ENCODE measurements at regions not wholly inside any gene's neighbourhood (a gene's known extent, or its start where the extent isn't known, plus 50 kb on each side); places are given as distances from the start of the nearest gene placed in this dataset.
"Not testable (repeated sequence)": the region's sequence is repeated elsewhere in the genome, so short reads cannot be mapped to it uniquely, and the experiment has no call there.

DNA sequence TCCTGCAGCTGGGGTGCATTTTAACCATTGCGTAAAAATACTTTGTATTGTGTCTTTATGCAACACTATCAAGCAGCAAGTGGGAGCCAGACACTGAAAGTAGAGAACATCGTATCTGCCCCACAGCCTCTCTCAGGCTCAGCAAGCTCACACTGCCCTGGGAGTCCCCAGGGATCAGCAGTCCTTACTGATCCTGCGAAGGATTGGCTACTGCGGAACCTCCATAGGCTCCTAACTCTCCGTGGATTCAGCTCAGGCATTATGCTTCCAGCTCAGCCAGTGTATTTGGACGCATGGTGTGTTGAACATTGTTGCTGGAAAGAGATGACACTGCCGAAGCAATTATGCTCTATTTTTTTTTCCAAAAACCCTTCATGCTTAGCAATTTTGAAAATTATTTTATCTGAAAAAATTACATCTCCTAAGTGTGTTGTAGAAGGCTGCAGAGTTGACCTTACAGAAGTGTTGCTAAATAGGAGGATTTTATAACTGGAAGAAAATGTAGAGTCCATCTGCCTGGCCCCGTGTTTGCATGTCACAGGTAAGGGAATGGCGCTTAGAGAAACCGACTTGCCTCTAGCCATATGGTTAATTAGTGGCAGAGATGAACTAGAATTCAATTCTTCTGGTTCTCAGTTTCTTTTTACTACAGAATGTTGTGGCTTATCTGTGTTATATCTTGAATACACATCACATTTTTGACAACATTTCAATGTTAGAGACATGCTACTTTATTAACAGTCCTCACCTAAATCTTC, 276.4 kb upstream of the COBL start:
- no peak for DNase-seq

DNA sequence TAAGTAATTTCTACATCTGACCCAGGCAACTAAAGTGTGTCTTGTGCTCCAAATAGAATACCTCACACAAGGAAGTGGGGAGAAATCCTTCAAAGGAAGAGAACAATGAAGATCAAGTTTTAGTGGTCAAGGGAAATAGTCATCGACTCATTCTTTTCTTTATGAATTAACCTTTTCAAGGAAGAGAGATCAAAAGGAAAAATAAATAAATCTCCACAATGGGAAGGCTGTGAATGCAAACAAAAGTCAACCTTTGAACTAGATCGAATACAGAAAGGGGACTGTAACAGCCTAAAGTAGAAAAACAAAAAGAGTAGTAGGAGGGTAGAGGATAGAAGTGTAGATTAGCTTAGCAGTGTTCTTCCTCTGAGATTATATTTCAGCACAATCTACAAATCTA, 274.6 kb upstream of the COBL start:
- no peak for DNase-seq

DNA sequence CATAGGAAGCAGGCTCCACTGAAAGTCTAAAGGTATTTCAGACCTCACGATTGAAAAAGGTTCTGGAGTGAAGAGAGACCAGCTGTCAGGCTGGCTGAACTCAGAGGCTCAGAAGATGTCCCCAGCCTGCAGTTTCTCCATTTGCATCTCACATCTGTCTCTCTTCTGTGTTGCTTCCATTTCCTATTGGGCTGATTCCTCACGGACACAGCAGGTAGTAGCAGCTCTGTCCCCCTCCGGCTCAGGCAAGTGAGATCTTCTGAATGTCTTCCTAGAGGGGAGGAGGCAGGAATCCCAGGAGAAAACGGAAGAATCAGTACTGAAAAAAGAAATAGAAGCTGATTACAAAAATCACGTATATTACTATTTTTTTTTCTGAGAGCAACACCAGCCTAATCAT, 274.1 kb upstream of the COBL start:
- DNase-seq: no peak

DNA sequence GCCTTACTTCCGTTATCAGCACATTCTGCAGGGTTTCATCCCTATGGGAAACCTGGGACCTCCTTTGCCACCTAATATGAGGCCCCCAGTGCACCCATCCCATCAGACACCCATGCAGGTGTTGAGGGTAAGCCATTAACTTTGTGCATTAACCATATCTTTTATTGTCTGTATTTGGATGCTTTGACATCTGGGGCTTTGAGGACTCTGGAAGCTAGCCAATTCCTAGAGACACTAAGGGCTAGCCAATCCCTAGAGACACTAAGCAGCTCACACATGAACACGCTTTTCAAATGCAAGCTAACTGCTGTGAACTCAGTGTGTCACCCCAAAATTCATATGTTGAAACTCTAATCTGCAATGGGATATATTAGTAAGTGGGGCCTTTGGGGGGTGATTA, 272.5 kb upstream of the COBL start:
- DNase-seq: no peak

DNA sequence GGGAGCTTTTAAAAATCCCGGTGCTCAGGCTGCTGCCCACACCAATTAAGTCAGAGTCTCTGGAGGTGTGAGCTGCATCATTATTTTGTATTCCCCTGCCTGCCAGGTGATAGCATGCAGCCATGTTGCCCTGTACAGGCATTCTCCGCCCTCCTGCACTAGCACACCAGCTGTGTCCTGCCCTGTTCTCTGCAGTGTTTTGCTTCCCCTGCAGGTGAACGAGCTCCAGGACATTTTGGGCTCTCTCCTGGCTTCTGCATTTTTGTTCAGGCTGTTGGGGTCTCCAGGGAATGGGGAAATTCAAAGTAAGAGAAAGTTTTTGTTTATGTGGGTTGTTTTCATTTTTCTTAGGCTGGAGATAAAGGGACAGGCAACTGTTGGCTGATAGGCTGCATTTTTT, 271.0 kb upstream of the COBL start:
- no peak for DNase-seq

- no peak for DNase-seq
These were observed 260.8 kb upstream of the COBL start for GRCh38 chr7:51577390-51577789.

GRCh38 chr7:51569581-51569980, 253.0 kb upstream of the COBL start:
- DNase-seq: no peak

DNA sequence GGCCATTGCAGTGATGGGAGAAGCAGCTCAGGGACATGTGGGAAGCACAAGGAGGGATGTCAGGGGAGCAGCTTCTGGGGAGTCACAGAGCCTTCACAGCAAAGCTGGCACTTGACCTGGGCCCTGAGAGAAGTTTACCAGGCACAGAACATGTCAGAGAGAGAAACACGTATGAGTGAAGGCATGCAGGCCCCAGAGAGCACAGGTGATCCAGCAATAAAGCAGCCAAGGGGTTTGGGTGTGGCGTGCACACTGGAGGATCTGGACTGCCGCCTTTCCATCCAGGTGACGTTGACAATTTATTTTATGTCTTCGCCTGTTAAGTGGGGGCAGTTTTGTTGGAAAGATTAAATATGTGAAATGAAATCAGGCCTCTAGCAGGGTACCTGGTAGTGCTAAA, 252.6 kb upstream of the COBL start:
- no peak for DNase-seq

DNA sequence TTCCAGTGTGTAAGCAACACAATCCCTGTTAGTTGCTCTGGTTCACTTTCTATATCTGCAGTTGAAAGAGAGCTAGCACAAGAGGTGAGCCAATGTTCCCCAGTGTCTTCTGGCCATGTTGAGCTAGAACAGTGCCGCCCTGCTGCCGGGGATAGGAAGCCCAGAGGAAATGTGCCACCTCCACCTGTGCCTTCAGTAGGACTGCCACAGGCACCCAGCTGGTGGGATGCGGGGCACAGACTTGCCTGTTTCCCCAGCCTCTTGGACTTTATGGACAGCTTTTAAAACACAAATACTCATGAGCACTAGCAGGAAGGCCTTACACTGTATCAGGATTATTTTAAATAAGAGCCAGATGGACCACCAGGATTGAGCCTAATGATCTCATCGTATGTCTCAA, 234.5 kb upstream of the COBL start:
- no peak for DNase-seq

GRCh38 chr7:51545131-51545530, 228.5 kb upstream of the COBL start:
- DNase-seq: no peak

GRCh38 chr7:51543801-51544553, 227.4 kb upstream of the COBL start:
- no peak for DNase-seq

DNA sequence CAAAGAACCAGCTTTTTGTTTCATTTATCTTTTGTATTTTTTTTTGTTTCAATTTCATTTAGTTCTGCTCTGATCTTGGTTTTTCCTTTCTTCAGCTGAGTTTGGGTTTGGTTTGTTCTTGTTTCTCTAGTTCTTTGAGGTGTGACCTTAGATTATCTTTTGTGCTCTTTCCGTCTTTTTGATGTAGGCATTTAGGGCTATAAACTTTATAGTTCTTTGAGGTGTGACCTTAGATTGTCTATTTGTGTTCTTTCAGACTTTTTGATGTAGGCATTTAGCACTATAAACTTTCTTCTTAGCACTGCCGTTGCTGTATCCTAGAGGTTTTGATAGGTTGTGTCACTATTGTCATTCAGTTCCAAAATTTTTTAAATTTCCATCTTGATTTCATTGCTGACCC, 224.3 kb upstream of the COBL start:
- DNase-seq: not testable (repeated sequence)

DNA sequence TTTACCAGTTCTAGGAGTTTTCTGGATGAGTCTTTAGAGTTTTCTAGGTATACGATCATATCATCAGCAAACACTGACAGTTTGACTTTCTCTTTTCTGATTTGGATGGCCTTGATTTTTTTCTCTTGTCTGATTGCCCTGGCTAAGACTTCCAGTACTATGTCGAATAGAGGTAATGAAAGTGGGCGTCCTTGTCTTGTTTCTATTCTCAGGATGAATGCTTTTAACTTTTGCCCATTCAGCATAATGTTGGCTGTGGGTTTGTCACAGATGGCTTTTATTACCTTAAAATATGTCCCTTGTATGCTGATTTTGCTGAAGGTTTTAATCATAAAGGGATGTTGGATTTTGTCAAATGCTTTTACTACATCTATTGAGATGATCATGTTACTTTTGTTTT, 223.2 kb upstream of the COBL start:
- no peak for DNase-seq

DNA sequence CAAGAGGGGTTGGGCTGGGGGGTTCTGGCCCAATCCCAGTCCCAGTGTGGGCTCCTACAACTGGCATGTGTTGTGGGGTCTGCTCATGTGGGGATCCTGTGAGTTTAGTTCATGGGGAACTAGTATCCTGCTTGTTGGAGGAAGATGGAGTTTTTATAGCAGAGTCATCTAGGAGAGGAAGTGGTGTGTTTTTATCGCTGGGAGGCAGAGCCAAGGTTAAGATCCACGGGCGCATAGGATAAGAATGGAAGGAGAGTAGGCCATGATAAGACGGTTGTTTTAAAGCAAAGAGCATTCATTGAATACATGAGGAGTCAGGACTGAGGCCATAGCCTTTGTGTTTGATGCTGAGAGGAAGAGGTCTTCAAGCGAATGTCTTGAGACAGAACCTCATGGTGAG, 211.6 kb upstream of the COBL start:
- DNase-seq: no peak

DNA sequence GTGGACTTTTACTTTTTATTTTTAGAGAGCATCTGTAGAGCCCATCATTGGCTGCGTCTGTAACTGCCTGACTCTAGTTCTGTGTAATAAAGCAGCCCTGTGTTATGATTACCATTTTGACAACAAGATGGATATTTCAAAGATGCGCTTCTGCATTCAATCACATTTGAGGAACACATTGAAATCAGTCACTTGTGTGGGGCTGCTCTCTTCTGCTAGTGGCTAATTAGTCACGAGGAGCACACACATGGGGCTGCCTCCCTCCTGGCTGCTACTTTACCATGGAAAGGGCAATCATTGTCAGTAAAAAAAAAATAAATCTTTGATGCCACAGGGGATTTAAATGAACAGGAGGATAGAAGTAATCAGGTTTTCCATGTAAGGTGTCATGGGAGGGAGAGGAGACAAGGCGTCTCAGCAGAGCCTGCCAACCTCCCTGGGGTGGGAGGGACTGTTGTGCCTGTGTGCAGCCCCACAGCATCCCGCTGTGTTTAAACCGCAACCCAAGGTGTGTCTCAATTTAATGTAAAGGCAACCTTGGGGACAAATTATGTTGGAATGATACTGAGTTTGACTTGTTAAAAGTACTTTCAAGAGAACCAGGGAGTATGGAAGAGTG, 205.2 kb upstream of the COBL start:
- no peak for DNase-seq

DNA sequence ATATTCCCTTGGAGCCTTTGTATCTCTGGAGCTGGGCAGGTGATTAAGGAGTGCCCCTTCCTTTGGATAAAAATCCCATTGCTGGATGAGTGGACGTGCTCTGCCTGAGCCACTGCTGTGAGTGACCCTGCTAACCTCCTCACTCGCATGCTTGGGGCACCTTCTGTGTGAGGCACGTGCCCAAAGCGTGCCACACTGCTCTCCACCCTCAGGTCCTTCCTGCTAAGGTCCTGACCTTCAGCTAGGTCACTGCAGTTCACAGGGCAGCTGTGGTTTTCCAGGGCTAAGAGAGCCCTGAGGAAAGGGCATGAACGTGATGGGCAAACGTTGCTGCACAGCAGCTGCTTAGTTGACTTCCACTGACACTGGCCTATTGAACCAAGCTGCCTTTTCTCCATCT, 204.4 kb upstream of the COBL start:
- no peak for DNase-seq

DNA sequence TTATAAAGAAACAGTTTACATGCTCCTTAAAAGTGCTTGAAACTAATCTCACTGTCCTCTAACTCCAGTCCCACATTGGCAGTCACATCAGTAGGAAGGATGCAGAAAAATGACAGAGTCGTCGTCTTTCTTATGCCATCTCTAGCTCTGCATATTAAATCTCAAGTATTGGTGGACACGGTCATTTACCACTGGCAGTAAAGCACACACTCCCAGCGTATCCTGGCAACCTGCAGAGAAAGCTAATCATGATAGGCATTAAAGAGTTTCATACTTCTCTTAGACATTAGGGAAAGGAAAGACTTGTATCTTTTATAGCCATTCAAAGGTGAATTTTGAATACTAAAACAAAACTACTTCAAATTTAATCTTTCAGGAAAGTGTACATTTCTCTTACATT, 202.0 kb upstream of the COBL start:
- no peak for DNase-seq

GRCh38 chr7:51517187-51517586, 200.6 kb upstream of the COBL start:
- no peak for DNase-seq

GRCh38 chr7:51501620-51502019, 185.0 kb upstream of the COBL start:
- no peak for DNase-seq

DNA sequence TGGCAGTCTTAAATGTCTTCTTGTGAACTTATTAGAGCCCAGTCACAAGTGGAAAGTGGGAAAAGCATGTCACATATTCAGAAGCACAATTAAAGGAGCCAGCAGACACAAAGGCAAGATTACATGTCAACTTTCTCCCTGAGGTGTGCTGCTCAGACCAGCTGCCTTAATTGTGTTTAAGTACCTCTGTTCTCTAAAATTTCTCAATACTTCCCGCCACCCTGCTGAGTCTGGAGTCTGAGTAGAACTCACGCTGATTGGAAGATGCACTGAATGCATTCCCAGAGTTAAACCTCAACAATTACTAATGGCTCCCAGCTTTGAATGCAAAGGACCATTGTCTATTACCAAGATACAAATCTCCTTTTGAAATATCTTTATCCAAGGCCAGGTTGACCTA, 166.4 kb upstream of the COBL start:
- no peak for DNase-seq

- no peak for DNase-seq
These were observed 164.8 kb upstream of the COBL start for GRCh38 chr7:51481421-51481820.

DNA sequence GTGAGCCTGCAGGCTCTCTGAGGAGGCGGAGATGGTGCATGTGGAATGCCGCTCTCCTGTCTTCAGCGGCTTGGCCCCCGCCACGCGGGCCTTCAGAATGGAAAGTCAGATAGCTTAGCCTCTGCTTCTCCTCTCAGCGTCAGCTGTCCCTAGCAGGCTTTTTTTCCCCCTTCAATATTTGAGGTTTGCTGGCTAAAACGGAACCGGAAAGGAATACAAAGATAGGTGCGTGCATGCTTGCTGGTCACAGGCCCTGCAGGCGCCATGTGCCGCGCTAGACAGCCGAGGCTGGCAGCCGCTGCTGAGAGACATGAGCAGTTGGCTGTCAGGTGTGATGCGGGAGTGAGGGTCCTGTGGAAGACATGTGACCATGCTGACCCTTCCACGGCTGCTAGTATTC, 161.2 kb upstream of the COBL start:
- DNase-seq: no peak

DNA sequence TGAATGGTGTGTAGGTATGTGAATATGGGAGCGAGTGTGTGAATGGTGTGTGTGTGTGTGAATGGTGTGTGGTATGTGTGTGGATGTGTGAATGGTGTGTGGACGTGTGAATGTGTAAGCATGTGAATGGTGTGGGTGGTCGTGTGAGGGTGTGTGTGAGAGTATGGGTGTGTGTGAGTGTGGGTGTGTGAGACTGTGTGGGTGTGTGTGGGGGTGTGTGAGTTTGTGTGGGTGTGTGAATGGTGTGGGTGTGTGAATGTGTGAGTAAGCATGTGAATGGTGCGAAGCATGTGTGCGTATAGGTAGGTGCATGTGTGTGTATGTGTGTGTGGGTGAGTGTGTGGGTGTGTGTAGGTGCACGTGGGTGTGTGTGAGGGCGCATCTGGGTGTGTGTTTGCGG, 160.7 kb upstream of the COBL start:
- DNase-seq: no peak

- no peak for DNase-seq
These were observed 159.4 kb upstream of the COBL start for GRCh38 chr7:51476026-51476425.

Data from CD4-positive, alpha-beta T cell treated with Interleukin-17A for 1 hour (primary cell).